ELR (cell line): ENCODE measurements at regions not wholly inside any gene's neighbourhood (a gene's known extent, or its start where the extent isn't known, plus 50 kb on each side); places are given as distances from the start of the nearest gene placed in this dataset.

Source experiments
- DNase-seq: peaks from one replicate; pipeline ENCODE4 v3.0.0-alpha.2; 2015; ENCODE audit warnings: low read depth

GRCh38 chr10:1950803-1951495 lies 213.6 kb upstream of the ADARB2 start:
- no peak for DNase-seq

DNA sequence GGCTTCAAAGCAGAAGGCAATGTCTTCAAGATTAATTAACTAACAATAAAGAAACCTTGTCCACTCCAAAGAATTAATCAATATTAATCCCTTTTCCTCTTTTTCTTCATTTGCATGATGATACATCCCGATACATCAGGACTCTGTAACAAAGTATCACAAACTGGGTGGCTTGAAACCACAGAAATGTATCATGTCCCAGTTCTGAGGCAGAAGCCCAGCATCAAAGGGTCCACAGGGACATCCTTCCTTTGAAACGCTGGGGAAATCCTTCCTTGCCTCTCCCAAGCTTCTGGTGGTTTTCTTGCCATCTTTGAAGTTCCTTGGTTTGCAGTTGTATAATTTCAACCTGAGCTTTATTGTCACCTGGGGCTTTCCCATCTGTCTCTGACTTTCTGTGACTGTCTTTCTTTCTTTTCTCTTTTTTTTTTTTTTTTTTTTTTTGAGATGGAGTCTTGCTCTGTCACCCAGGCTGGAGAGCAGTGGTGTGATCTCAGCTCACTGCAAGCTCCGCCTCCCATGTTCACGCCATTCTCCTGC lies 210.2 kb upstream of the ADARB2 start:
- no peak for DNase-seq

DNA sequence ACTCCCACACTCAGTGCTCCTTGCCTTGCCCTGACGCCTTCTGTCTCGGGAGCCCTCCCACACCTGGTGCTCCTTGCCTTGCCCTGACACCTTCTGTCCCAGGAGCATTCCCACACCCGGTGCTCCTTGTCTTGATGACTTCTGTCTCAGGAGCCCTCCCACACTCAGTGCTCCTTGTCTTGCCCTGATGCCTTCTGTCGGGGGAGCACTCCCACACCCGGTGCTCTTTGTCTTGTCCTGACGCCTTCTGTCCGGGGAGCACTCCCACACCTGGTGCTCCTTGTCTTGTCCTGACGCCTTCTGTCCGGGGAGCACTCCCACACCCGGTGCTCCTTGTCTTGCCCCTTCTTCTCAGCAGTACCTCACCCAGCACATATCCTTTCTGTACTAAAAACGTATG lies 207.2 kb upstream of the ADARB2 start:
- DNase-seq: no peak

DNA sequence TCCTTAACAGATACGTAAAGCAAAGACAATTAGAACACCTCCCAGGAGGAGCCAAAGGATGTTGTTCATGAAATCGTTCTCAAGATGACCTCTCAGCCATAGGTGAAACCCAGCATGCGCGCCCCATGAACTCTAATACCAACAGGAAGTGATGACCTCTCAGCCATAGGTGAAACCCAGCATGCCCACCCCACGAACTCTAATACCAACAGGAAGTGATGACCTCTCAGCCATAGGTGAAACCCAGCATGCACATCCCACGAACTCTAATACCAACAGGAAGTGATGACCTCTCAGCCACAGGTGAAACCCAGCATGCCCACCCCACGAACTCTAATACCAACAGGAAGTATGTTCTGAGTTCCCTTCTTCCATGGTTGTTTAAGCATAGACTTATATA lies 205.2 kb upstream of the ADARB2 start:
- DNase-seq: no peak

DNA sequence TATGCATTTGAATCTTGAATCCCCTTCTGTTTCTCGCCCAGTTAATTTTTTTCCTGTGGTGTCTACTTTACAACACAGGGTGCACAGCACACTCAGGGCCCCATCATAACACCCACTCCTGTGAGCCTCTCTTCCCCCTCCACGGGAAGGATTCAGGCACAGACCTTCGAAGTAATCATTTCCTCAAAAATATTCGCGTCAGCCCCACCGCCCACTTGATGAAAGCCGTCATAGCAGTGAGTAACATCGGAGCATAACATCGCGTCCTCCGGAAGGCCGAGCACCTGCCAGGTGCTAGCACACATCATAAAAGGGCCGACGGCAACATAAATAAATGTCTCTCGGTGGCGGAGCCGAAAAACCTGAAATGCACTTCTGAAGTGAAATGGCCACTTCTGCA lies 201.7 kb upstream of the ADARB2 start:
- DNase-seq: no peak

DNA sequence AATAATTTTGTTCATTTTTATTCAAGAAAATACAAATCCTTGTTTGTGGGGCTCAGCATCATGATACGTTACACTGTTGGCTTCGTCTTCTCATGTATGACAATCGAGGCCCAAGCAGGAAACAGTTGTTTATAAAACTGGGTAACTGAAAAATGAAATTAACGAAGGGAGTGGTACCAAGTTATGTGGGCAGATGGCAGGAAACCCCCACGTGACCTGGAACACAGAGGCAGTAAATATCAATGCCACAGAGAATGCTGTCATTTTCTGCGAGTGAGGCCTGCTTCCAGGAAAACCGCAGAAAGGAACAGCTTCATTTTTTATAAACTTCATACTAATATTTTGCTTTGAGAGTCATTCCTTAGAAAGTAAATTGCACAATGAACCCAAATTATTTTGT lies 201.0 kb upstream of the ADARB2 start:
- no peak for DNase-seq

DNA sequence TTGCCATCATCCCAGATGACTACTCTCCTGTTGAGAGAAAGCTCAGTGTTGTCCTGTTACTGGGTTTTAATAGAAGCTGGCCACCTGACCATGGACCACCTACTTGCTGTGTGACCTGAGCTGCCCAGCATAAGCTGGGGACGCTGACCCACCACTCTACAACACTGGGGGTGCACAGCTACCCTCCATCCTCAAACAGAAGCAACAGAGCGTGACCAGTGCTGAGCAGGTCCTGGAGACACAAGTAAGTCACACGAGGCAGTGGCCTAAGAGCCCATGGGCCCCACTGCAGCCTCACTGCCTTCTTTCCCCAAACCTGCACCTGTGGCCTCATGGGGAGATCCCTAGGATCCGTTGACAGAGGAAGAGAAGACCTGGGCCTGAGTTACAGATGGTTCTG lies 198.6 kb upstream of the ADARB2 start:
- no peak for DNase-seq

DNA sequence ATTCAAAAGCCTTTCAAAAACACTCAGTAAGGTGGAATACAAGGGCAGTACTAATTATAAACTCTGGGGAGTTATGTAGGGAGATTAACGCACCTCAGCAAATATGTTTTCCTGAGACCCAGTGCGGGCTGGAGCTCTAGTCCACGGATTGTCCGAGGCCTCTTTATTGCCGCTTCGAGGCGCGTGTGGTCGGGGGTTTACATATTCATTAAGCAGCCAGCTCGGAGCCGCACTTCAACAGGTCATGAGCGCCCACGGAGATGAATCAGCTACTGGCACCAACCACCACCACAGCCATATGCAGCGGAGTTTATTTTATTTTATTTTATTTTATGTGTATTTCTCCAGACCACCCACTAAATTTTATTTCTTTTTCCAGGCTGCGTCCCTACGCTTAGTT lies 195.9 kb upstream of the ADARB2 start:
- DNase-seq: no peak

DNA sequence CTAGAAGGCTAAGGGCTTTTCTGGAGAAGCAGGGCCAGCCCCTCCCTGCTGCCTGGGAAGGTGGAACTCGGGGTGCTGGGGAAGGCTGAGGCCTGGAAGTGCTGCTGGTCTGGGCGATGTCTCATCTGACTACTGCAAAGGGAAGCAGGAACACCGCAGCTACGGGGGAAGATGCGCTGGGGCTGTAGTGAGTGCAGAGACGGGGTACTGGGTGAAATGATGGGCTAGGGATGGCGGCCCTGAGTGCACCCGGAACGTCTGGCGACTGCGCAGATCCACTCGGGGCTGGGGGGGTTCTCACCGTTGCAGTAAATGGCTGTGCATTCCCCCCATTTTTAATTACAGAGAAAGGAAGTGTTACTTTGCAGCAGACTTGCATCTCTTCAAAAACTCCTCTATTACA lies 195.4 kb upstream of the ADARB2 start:
- no peak for DNase-seq

- DNase-seq: no peak
Observed at GRCh38 chr10:1928606-1929005, 191.3 kb upstream of the ADARB2 start.

- DNase-seq: no peak
Observed at GRCh38 chr10:1923998-1924397, 186.7 kb upstream of the ADARB2 start.

DNA sequence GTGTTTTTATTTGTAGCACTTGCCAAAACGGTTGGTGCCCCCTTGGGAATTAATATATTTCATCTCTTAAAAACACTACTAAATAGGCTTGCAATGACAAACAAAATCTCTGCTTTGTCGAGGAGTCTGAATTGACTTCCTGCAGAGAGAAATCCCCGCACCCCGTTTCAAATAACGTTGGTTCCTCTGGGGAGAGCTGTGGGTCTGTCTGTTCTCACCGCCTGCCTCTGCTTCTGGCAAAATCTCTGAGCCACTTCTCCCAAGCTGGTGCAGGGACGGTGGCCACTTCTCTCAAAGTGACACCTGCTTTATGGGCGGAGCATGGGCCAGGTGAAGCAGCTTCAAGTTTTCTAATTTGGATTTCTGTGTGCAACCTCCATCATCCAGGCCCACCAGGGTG lies 186.3 kb upstream of the ADARB2 start:
- DNase-seq: no peak

GRCh38 chr10:1920941-1921340 lies 183.6 kb upstream of the ADARB2 start:
- DNase-seq: no peak

DNA sequence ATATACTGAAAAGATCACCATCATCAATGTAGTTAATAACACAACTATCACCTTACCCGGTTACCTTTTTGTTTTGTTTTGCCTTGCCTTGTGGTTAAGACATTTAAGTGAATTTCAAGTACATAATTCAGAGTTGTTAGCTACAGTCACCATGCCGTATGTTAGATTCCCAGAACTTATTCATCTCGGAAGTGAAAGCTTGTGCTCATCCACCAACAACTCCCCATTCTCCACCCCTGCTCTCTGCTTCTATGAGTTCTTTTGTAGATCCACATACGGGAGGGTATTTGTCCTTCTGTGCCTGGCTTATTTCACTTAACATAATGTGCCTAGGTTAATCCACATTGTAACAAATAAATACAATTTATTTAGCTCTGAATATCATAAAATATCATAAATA lies 182.8 kb upstream of the ADARB2 start:
- DNase-seq: no peak

DNA sequence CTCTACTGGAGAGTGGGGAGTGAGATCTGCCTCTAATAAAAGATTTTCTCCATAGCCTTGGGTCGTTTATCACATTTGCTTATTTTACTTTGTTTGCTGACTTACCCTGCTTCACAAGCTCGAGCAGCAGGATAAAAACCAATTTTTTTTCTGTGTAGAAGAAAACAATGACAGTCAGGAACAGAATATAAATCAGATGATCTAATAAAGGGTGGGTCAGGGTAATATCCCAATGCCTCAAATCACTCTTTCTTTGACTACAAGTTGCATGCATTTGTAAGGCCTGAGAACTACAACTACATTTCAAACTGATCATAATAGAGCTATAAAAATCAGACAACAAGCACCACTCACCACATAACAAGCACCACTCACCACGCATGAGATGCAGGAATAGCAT lies 174.4 kb upstream of the ADARB2 start:
- no peak for DNase-seq

DNA sequence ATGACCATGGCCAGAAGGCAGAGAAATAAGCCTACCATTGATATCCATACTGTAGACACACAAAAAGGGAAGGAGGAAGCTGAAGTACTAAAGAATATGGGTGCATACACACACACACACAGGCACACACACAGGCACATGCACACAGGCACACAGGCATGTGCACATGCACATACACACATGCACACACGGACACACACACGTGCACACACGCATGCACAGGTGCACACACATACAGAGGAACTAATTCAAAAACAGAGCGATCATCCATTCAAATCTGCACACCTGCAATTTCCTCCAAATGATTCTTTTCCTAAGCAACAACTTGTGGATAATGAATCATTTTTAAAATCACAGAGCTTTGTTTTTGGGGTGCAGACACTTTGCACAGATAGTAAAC lies 166.7 kb upstream of the ADARB2 start:
- no peak for DNase-seq

DNA sequence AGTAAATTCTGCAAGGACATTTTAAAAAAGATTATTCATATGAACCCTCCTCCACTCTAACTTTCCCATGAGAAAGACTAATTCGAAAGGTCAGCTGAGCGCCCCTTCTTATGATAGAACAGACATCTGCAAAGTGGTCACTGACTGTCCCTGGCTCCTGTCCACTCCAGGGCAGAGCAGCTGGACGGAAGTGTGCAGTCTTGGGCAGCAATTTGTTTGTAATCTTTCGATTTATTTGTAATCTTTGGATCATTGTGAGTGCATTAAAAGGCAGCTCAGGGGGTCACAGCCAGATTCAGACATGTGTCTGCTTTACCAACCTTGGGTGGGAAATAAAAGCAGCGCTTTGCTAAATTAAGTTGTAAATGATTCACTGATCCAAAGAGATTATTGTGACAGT lies 158.8 kb upstream of the ADARB2 start:
- no peak for DNase-seq

GRCh38 chr10:1895691-1896090 lies 158.4 kb upstream of the ADARB2 start:
- no peak for DNase-seq

DNA sequence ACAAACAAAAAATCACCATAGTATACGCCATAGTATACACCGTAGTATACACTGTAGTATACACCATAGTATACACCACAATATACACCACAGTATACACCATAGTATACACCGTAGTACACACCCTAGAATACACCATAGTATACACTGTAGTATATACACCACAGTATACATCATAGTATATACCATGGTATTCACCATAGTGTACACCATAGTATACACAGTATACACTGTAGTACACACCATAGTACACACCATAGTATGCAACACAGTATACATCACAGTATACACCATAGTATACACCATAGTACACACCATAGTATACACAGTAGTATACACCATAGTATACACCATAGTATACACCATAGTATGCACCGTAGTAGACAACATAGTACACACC lies 157.6 kb upstream of the ADARB2 start:
- no peak for DNase-seq

DNA sequence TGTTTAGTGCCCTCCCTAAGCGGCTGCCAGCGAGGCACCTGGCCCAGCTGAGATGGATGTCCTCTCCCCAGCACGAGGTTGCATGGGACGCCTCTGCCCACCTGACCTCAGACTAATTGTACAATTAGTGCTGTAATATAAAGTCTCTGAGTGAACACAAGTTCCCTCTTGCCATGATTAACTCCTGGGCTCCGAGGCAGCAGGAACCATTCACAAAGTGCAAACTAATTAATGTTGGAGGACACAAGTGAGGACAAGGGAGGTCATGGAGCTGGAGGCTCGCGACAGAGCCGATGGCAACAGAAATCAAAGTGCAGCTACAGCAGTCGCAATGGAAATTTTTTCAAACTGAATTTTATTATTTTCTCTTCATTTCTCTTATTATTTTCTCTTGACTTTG lies 156.6 kb upstream of the ADARB2 start:
- DNase-seq: no peak

DNA sequence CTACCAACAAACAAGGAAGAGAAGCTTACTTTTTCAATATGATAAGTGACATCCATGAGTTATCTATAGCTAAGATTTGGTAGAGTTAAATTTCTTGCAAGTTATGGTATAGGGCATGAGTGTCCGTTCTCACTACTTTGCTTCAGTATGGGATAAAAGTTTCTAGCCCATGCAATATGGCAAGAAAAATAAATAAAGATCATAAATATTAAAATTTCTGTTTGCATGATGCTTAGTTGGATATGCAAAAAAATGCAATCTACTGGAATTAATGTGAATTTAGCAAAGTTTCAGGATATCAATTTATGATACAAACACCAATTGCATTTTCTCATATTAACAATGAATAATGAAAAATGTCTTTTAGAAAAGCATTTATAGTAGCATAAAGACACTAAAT lies 148.7 kb upstream of the ADARB2 start:
- no peak for DNase-seq

- no peak for DNase-seq
Observed at GRCh38 chr10:1882728-1883127, 145.4 kb upstream of the ADARB2 start.

DNA sequence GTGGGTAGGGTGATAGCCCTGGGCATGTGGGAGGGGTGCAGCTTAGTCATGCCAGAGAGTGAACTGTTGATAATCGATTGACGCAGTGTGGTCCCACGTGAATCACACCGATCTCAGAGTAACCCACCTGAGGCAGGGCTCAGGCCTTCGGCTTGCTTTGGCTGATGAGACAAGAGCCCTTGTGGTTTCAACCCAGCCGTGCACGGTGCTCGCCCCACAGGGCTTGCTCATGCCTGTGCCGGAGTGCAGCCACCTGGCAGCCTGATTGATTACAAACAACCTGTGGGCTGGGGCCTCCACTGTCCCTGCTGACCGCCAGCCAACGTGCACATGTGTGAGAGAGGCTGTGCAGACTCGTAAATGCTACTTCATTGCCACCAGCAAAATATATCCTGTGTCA lies 144.9 kb upstream of the ADARB2 start:
- DNase-seq: no peak

DNA sequence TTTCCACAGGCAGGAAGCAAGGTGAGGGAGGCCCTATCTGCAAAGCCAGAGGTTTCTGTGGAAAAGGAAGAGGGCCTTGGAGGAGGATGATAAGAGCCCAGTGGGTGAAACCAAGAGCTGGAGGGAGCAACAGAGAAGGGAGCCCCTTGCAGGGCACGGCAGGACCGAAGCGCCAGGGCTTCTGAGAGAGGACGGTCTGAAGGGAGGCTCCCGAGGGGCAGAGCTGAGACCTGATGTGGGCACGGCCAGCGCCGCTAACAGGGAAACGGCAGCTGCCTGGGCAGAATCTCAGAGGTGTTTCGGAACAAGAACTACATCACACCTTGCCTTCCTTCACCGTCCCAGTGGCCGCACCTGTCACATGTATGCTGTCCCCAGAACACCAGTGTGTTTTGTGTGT lies 144.3 kb upstream of the ADARB2 start:
- DNase-seq: no peak

- no peak for DNase-seq
Observed at GRCh38 chr10:1874533-1874932, 137.2 kb upstream of the ADARB2 start.
